ENCODE measurements at regions not wholly inside any gene's neighbourhood (a gene's known extent, or its start where the extent isn't known, plus 50 kb on each side); places are given as distances from the start of the nearest gene placed in this dataset.
"Not testable (repeated sequence)": the region's sequence is repeated elsewhere in the genome, so short reads cannot be mapped to it uniquely, and the experiment has no call there.

DNA sequence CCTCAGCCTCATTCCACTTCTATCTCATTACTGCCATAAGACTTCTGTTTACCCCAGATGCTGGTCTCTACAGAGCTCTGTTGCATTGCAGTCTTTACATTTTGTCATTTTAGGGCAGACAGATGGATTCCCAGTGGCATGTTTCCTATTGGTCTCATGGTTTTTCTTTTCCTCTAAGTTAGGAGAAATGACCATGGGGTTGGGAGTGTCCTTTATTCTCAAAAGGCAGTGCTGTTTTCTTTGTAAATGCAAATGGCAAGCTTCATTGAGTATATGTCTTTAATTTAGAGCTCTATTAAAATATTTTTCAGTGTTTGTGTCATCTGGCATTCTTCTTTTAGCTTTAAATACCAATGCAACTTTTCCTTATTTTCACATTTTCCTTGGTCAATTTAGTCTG is 57.0 kb downstream of the MSTN start:
- no peak for DNase-seq

DNA sequence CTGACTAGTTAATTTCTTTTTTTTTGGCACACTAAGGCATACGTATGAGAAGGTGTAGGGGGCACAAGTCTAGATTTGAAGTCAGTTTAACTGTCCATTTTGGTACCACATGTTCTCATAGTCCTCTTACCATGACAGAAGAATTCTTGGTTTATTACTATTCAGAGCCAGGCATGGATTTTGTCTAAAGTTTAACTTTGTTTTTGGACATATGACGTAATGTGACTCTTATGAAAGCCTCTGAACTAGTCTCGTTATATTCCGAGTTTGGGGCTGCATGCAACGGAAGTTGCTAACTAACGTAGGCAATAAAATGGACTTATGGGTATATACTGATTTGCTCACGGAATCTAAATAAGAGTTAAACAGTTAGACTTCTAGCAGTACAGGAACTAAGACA is 62.9 kb downstream of the MSTN start:
- no peak for DNase-seq

DNA sequence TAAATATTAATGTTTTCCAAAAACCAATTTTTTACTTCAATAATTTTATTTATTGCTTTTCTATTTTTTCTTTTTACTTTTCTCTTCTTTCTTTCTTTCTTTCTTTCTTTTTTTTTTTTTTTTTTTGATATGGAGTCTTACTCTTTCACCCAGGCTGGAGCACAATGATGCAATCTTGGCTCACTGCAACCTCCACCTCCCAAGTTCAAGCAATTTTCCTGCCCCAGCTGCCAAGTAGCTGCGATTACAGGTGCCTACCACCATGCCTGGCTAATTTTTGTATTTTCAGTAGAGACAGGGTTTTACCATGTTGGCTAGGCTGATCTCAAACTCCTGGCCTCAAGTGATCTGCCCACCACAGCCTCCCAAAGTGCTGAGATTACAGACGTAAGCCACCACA is 63.9 kb downstream of the MSTN start:
- DNase-seq: not testable (repeated sequence)

DNA sequence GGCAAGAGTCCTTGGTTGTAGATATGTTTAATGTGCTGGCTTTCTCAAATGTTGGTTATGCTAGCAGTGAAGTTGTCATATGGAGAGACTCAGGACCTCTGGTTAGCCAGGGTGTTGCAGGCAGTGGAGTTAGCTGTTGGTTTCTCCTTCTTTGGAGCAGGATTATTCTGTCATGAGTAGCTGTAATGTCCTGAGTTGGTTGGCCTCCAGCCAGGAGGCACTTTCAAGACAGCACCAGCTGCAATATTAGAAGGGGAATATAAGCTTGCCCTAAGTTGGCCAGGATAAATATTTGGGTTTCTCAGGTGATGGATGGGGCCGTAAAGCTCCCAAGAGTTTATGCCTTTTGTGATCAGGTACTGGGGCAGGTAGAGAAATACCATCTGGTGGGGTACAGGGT is 65.5 kb downstream of the MSTN start:
- peak in 1 of 3 donors; percentile 1 for DNase-seq

DNA sequence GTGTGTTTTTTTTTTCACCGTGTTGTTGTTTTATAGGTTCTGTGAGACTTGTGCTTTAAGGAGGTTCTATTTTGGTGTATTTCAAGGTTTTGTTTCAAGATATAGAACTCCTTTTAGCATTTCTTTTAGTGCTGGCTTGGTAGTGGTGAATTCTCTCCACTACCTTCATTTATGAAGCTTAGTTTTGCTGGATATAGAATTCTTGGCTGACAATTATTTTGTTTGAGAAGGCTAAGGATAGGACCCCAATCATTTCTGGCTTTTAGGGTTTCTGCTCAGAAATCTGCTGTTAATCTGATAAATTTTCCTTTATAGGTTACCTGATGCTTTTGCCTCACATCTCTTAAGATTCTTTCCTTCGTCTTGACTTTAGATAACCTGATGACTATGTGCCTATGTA is 66.8 kb downstream of the MSTN start:
- DNase-seq: no peak

DNA sequence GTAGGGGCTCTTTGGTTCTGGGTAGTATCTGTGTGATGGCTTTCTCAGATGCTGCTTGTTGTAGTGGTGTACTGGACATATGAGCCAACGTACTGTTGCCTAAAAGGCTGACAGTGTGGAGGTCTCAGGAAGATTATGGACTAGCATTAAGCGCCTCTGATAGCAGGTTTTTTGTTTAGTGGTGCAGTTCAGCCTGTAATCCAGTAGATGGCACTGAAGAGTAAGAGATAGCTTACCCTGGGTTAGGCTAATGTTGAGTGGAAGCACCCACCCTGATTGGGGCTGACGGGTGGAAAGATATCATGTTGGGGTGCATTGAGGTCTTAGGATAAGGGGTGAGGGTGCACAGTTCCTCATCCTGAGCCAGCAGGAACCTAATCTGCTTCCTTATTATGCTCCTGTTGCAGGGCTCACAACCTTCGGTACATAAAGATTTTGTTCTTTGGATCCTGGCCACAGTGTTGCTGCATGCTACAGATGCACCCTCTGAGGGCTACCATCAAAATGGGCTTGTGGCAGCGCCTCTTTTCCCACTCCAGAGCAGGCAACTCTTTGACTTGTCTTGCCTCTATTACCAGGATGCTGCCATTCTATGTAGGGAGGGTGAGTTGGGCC is 79.6 kb downstream of the MSTN start:
- DNase-seq: no peak

DNA sequence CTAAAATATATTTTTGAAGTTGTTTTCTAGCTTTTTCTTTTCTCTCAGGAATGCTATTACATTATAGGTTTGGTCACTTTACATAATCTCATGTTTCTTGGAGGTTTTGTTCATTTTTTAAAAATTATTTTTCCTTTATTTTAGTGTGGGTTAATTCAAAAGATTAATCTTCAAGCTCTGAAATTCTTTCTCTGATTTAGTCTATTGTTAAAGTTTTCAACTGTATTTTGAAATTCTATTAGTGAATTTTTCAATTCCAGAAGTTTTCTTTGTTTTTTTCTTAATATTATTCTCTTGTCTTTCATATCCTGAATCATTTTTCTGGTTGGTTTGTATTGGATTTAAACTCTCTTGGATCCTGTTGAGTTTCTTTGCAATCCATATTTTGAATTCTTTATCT is 80.4 kb downstream of the MSTN start:
- no peak for DNase-seq

DNA sequence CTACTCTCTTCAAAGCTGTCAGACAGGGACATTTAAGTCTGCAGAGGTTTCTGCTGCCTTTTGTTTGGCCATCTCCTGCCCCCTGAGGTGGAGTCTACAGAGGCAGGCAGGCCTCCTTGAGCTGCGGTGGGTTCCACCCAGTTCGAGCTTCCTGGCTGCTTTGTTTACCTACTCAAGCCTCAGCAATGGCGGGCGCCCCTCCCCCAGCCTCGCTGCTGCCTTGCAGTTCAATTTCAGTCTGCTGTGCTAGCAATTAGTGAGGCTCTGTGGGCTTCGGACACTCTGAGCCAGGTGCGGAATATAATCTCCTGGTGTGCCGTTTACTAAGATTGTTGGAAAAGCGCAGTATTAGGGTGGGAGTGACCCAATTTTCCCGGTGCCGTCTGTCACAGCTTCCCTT is 86.0 kb downstream of the MSTN start:
- DNase-seq: not testable (repeated sequence)

DNA sequence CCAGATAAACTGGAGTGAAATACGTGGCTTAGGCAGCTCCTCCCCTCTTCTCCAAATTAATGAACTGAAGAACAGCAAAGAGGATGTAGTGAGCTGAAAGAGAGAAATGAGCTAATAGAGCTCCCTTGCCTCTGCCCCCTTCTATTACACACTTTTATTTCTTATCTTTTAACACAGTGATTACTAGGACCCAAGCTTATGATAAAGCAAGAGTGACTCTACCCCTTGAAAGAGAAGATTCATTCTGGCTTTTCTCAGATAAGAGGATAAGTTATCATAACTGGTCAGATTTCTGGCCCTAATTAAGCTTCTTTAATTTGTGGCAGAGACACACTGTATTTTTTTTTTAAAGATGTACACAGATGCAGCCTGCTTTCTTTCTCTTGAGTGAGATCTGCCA is 102.2 kb downstream of the MSTN start:
- no peak for DNase-seq

DNA sequence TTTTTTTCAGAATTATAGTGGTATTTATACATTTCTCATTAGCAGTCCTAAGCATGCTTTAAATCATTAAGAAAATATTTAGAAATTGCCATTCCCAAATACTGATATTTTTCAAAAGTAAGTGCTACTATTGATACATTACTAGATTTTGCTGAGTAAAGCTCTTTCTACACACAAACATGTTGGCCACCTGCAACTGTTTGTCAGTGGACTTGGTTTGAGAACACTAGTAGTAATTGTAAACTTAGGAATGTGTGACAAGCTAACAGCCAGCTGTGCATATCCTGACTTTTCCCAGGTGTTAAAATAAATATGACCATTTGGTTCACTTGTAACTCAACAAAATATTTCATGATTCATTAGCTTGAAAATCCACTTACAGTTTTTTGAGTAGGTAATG is 103.1 kb downstream of the MSTN start:
- peak in 2 of 3 donors; percentile 3 to 38 for DNase-seq

DNA sequence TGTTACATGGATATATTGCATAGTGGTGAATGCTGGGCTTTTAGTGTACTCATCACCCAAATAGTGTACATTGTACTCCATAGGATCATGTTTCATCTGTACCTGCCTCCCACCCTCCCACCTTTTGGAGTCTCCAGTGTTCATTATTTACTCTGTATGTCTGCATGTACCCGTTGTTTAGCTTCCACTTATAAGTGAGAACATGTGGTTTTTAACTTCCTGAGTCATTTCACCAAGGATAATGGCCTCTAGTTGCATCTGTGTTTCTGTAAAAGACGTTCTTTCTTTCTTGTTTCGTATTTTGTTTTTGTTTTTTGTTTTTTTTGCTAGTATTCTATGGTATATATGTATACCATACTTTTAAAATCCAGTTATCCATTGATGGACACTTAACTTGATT is 107.5 kb downstream of the MSTN start:
- DNase-seq: no peak

DNA sequence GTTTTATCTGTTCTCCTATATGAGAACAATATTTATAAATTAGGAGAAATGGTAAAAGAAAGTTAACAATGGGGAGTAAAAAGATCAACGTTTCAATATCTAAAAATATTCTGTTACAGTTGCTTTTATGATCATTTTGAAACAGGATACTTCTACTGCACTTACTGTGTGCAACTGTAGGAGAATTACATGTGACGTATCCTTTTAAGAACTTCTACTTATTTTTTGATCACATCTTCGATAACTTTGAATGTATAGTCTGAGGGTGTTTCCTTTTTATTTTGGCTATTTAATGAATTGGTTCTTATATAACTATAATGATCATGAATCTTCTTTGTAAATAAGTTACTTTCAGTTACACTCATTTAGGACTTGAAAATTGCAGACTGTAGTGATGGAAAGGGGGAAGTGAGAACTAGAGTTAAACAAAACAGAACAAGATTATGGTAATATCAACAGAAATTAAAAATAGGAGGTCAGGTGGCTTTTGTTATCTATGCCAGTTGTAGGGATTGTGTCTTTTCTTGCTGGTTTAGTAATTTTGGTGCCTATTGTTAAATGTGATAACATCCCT is 109.9 kb downstream of the MSTN start:
- no peak for DNase-seq

DNA sequence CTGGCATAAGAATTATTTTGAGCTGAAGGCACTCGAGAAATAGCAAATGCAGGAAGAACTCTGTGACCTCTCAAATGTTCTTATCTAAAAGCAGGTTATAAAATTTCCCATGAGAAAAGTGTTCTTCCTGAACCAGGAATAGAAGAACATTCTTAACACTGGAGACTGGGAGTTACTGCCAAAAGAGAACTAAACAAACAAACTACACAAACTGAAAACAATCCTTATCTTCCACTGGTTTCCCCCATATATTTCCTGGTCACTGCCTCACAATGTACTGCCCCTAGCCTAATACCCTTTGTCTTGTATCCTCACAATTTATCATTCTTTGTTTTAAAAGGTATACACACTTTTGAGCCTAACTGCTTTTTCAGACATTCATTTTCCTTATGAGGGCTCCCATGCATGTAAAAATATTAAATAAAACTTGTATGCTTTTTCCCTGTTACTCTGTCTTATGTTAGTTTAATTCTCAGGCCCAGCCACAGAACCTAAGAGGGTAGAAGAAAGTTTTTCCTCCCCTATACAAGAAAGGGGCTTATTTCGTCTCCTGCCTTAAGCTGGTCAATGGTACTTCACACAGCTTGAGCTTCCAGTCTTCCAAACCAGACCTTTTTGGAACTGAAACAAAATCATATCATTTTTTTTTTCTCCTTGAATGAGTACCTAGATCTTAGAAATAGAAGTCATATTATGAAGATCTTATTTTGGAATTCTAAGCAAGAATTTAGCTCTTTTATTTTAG is 110.6 kb downstream of the MSTN start:
- no peak for DNase-seq

DNA sequence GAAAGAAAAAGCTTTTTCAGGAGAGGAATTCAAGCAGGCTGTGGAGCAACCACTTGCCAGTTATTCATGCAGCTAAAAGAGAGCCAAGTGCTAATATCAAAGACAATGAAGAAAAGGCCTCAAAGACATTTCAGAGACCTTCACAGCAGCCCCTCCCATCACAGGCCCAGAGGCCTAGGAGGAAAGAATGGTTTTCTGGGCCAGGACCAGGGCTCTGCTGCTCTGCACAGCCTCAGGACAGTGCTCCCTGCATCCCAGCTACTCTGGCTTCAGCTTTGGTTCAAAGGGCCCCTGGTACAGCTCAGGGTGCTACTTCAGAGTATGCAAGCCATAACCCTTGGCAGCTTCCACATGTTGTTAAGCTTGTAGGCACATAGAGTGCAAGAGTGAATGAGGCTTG is 119.5 kb downstream of the MSTN start:
- no peak for DNase-seq

DNA sequence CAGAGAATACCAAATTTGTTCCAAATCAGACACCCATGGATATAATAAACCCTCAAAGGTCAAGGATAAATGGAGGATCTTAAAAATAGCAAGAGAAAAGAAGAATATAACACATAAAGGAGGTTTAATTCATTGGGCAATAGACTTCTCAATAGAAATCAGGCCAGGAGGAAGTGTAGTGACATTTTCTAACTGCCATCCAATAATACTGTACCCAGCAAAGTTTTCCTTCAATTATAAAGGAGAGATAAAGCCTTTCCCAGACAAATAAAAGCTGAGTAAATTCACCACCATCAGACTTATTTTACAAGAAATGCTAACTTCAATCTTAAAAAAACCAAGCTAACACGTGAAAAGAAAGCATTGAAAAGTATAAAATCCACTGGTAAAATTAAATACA is 121.6 kb downstream of the MSTN start:
- no peak for DNase-seq

DNA sequence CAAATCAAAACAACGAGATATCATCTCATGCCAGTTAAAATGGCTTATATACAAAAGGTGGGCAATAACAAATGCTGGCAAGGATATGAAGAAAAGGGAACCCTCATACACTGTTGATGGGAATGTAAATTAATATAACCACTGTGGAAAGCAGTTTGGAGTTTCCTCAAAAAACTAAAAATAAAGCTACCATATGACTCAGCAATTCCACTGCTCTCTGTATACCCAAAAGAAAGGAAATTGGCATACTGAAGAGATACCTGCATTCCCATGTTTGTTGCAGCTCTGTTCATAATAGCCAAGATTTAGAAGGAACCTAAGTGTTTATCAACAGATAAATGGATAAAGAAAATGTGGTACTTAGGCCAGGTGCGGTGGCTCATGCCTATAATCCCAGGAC is 124.8 kb downstream of the MSTN start:
- no peak for DNase-seq

DNA sequence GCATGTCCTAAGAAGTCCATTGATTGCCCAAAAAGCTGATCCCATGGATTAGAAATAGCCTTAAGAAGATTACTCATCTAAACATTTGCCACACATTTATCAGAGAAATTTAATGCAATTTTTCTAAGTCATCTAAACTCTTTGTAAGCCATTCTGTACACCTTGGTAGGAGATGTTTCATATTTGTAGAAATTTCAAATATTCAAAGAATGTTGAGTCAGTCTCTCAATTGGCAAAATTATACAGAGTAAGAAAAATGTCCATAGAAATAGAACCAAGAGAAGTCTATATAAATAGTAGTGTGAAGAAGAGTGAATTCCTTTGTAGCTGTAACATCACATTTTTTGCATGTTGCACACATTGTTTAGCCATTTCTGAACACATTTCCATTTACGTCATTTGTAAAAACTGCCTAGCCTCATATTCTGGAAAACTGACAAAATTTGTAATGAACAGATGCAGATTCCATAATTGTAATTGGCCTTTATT is 128.6 kb downstream of the MSTN start:
- DNase-seq: peak; percentile 7 to 77 (median 32)

DNA sequence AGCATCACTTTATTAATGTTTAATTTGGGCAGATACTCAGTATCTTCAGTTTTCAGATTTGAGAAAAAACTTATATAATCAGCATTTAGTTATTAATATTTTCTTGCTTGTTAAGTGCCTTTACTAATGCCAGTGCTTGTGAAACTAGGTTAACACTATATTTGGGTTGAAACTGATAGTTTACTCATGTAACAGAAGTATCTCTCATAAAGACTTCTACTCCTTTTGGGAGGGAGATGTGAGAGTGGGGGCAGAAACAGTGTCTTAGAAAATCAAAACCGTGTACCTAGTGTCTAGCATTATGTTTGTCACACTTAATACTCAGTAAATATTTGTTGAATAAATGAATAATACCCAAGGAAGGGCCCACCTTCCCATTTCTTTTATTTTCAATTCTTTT is 129.5 kb downstream of the MSTN start:
- no peak for DNase-seq

DNA sequence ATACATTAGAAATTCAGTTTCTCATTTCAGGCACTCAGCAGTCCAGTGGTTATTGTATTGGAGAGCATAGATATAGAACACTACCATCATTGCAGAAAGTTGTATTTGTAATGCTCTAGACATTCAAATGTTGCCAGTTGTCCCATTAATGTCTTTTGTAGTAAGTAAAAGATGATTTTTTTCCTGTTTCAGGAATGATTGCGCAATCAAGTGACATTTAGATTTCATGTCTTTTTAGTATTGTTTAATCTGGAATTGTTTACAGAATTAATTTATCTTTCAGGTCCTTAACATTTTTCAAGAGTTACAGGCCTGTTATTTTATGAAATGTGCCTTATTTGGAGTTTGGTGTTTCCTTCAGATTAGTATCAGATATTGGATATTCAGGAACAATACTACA is 134.7 kb downstream of the MSTN start:
- DNase-seq: no peak
